H9 (cell line): ENCODE measurements at regions not wholly inside any gene's neighbourhood (a gene's known extent, or its start where the extent isn't known, plus 50 kb on each side); places are given as distances from the start of the nearest gene placed in this dataset.

Experiments used
- DNase-seq: peaks from one replicate; pipeline ENCODE4 v3.0.0-alpha.2; 2017
- H2AFZ ChIP-seq: one replicate; pipeline ENCODE4 v1.6.1; 2013; ENCODE audit warnings: mild to moderate bottlenecking, low read length, control low read depth, moderate library complexity
- H2AK5ac ChIP-seq: 2 replicates; pipeline ENCODE4 v1.6.1; 2013; ENCODE audit warnings: low read length, control low read depth, mixed read lengths; ENCODE audit not compliant: insufficient read length
- H2BK120ac ChIP-seq: one replicate; pipeline ENCODE4 v1.6.1; 2013; ENCODE audit warnings: low read depth, mild to moderate bottlenecking, low read length, control low read depth, inconsistent platforms; ENCODE audit not compliant: poor library complexity, severe bottlenecking
- H2BK12ac ChIP-seq: 2 replicates; pipeline ENCODE4 v1.6.1; 2013; ENCODE audit warnings: low read length, control low read depth, mixed read lengths, low read depth; ENCODE audit not compliant: insufficient read length
- H2BK15ac ChIP-seq: 2 replicates; pipeline ENCODE4 v1.6.1; 2013; ENCODE audit warnings: low read depth, low read length, control low read depth
- H2BK20ac ChIP-seq: one replicate; pipeline ENCODE4 v1.6.1; 2013; ENCODE audit warnings: low read depth, mild to moderate bottlenecking, low read length, control low read depth, inconsistent platforms; ENCODE audit not compliant: poor library complexity, severe bottlenecking
- H2BK5ac ChIP-seq: 2 replicates; pipeline ENCODE4 v1.6.1; 2013; ENCODE audit warnings: low read length, control low read depth, mixed read lengths; ENCODE audit not compliant: insufficient read length
- H3K14ac ChIP-seq: 2 replicates; pipeline ENCODE4 v1.6.1; 2013; ENCODE audit warnings: low read length, control low read depth; ENCODE audit not compliant: insufficient read depth
- H3K18ac ChIP-seq: 2 replicates; pipeline ENCODE4 v1.6.1; 2013; ENCODE audit warnings: low read depth, mild to moderate bottlenecking, mixed read lengths, low read length, control low read depth; ENCODE audit not compliant: insufficient read length
- H3K23ac ChIP-seq: 2 replicates; pipeline ENCODE4 v1.6.1; 2013; ENCODE audit warnings: low read length, control low read depth, mixed read lengths, low read depth; ENCODE audit not compliant: insufficient read length
- H3K23me2 ChIP-seq: 2 replicates; pipeline ENCODE4 v1.6.1; 2013; ENCODE audit warnings: low read depth, mild to moderate bottlenecking, mixed read lengths, low read length, control low read depth; ENCODE audit not compliant: insufficient read length, poor library complexity, severe bottlenecking
- H3K27ac ChIP-seq: 2 replicates; pipeline ENCODE4 v1.5.1; 2013; ENCODE audit warnings: low read length, control low read depth, mixed read lengths, low read depth; ENCODE audit not compliant: insufficient read length
- H3K27me3 ChIP-seq: 2 replicates; pipeline ENCODE4 v1.6.1; 2013; ENCODE audit warnings: low read length, control low read depth, inconsistent platforms; ENCODE audit not compliant: insufficient read depth
- H3K4ac ChIP-seq: 2 replicates; pipeline ENCODE4 v1.6.1; 2013; ENCODE audit warnings: low read depth, mild to moderate bottlenecking, control low read depth, inconsistent platforms, low read length, moderate library complexity
- H3K4me1 ChIP-seq: 2 replicates; pipeline ENCODE4 v1.6.1; 2013; ENCODE audit warnings: low read length, control low read depth, inconsistent platforms; ENCODE audit not compliant: insufficient read depth
- H3K4me2 ChIP-seq: 2 replicates; pipeline ENCODE4 v1.6.1; 2013; ENCODE audit warnings: low read length, control low read depth, mixed read lengths; ENCODE audit not compliant: insufficient read length, insufficient read depth
- H3K56ac ChIP-seq: 2 replicates; pipeline ENCODE4 v1.6.1; 2013; ENCODE audit warnings: low read depth, mild to moderate bottlenecking, mixed read lengths, low read length, control low read depth; ENCODE audit not compliant: insufficient read length
- H3K79me1 ChIP-seq: 2 replicates; pipeline ENCODE4 v1.6.1; 2013; ENCODE audit warnings: low read depth, mild to moderate bottlenecking, moderate library complexity, low read length, control low read depth, inconsistent platforms; ENCODE audit not compliant: insufficient read depth, poor library complexity, severe bottlenecking
- H3K79me2 ChIP-seq: 2 replicates; pipeline ENCODE4 v1.6.1; 2013; ENCODE audit warnings: low read length, control low read depth, inconsistent platforms; ENCODE audit not compliant: insufficient read depth
- H3K9ac ChIP-seq: 2 replicates; pipeline ENCODE4 v1.6.1; 2013; ENCODE audit warnings: low read length, control low read depth, mixed read lengths; ENCODE audit not compliant: insufficient read length; ENCODE audit errors: extremely low read depth
- H3K9me3 ChIP-seq: one replicate; pipeline ENCODE4 v1.6.1; 2013; ENCODE audit warnings: low read depth, low read length, inconsistent platforms; ENCODE audit not compliant: control insufficient read depth
- H3T11ph ChIP-seq: one replicate; pipeline ENCODE4 v1.6.1; 2013; ENCODE audit warnings: mild to moderate bottlenecking, low read length, control low read depth, inconsistent platforms
- H4K20me1 ChIP-seq: one replicate; pipeline ENCODE4 v1.6.1; 2013; ENCODE audit not compliant: control insufficient read depth, insufficient read length, insufficient read depth
- H4K5ac ChIP-seq: 2 replicates; pipeline ENCODE4 v1.6.1; 2013; ENCODE audit warnings: low read depth, mild to moderate bottlenecking, mixed read lengths, low read length, control low read depth; ENCODE audit not compliant: insufficient read length
- H4K8ac ChIP-seq: replicated peaks from 2 replicates; pipeline ENCODE4 v1.6.1; 2013; ENCODE audit warnings: low read length, control low read depth, mixed read lengths, low read depth; ENCODE audit not compliant: insufficient read length
- H4K91ac ChIP-seq: 2 replicates; pipeline ENCODE4 v1.6.1; 2013; ENCODE audit warnings: low read depth, mild to moderate bottlenecking, moderate library complexity, mixed read lengths, low read length, control low read depth; ENCODE audit not compliant: insufficient read length
- H3K27ac Mint-ChIP-seq, 3 experiments: 2 replicates in 2 of 3; 3 replicates in 1 of 3; pipeline ENCODE4 v1.8.0; 2020 to 2021; ENCODE audit warnings: mixed read lengths in 3 of 3, mild to moderate bottlenecking in 1 of 3, moderate library complexity in 1 of 3
- H3K27me3 Mint-ChIP-seq: 2 replicates; pipeline ENCODE4 v1.8.0; 2021; ENCODE audit warnings: low read depth, mild to moderate bottlenecking, moderate library complexity, mixed read lengths
- H3K36me3 Mint-ChIP-seq, 3 experiments: 2 replicates in 2 of 3; 3 replicates in 1 of 3; pipeline ENCODE4 v1.8.0; 2020 to 2021; ENCODE audit warnings: low read depth in 3 of 3, mixed read lengths in 3 of 3; ENCODE audit not compliant: insufficient read depth in 1 of 3
- H3K4me1 Mint-ChIP-seq, 2 experiments: 2 replicates each; pipeline ENCODE4 v1.8.0; 2020; ENCODE audit warnings: mixed read lengths in 2 of 2
- H3K4me3 Mint-ChIP-seq, 2 experiments: 2 replicates in 1 of 2; 3 replicates in 1 of 2; pipeline ENCODE4 v1.8.0; 2020 to 2021; ENCODE audit warnings: mild to moderate bottlenecking in 2 of 2, mixed read lengths in 2 of 2, moderate library complexity in 1 of 2
- H3K9me3 Mint-ChIP-seq, 2 experiments: 2 replicates in 1 of 2; 3 replicates in 1 of 2; pipeline ENCODE4 v1.8.0; 2020; ENCODE audit warnings: mild to moderate bottlenecking in 2 of 2, mixed read lengths in 2 of 2, moderate library complexity in 1 of 2
- WGBS: extraction: QIAGEN DNeasy Blood & Tissue Kit; methylation state at CpG from one replicate; pipeline ENCODE4 v1.1.7; 2013; ENCODE audit warnings: missing lambda C conversion rate, low lambda C conversion rate, mixed read lengths; ENCODE audit not compliant: insufficient read length; ENCODE audit errors: extremely low coverage; 5-methylcytosine and 5-hydroxymethylcytosine counted together
- TF ChIP-seq, protein P1 (sequence below): fragments of 200-600 bp; sonication (generic); conservative IDR thresholded peaks from 3 replicates; pipeline ENCODE4 v1.8.0; 2021; ENCODE audit warnings: antibody characterized with exemption, mild to moderate bottlenecking

DNA sequence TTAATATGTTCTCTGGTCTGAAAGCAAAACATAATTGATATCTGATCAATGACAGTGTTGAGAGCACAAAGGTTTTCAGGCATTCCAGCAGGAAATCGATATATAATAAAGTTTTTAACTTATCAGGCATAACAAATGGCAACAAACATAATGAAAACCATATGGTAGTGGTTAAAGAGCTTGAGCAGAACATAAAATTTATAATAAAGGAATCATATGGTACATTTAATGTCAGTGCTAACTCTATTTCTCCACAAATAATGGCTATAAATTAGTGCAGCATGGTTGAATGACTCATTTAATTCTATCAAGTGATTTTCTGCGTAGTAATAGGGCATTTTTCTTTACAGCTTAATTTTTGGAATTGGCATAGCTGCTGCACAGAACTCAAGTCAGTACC, 306.2 kb downstream of the FSIP2 start:
- Mint-ChIP-seq H3K9me3 (no peaks in the 10 kb centered on the region), H3K4me3 (no peak overlapping the region), H3K36me3 (no peaks in the 10 kb centered on the region), H3K27ac (no peak overlapping the region), H3K4me1 (no peaks in the 10 kb centered on the region), H3K27me3 (no peaks in the 10 kb centered on the region)
- H3K23me2 ChIP-seq: no peaks in the 10 kb centered on the region
- no peak overlapping the region for H3K23ac ChIP-seq
- no peaks in the 10 kb centered on the region for H4K20me1 ChIP-seq
- H3K27ac ChIP-seq: no peak overlapping the region
- no CpG with 5 or more reads among the region's 2 CpGs for WGBS
- H4K8ac ChIP-seq: no peak overlapping the region
- no peak overlapping the region for H3K4ac ChIP-seq
- H3K4me1 ChIP-seq: no peaks in the 10 kb centered on the region
- H3K4me2 ChIP-seq: no peak overlapping the region
- H2BK5ac ChIP-seq: no peak overlapping the region
- H2AFZ ChIP-seq: no peak overlapping the region
- no peak overlapping the region for H2BK120ac ChIP-seq
- no peaks in the 10 kb centered on the region for H3K79me1 ChIP-seq
- no peaks in the 10 kb centered on the region for H3K79me2 ChIP-seq
- no peak overlapping the region for H2BK20ac ChIP-seq
- no peak overlapping the region for H4K5ac ChIP-seq
- no peak overlapping the region for H3K18ac ChIP-seq
- TF ChIP-seq, protein P1, sequence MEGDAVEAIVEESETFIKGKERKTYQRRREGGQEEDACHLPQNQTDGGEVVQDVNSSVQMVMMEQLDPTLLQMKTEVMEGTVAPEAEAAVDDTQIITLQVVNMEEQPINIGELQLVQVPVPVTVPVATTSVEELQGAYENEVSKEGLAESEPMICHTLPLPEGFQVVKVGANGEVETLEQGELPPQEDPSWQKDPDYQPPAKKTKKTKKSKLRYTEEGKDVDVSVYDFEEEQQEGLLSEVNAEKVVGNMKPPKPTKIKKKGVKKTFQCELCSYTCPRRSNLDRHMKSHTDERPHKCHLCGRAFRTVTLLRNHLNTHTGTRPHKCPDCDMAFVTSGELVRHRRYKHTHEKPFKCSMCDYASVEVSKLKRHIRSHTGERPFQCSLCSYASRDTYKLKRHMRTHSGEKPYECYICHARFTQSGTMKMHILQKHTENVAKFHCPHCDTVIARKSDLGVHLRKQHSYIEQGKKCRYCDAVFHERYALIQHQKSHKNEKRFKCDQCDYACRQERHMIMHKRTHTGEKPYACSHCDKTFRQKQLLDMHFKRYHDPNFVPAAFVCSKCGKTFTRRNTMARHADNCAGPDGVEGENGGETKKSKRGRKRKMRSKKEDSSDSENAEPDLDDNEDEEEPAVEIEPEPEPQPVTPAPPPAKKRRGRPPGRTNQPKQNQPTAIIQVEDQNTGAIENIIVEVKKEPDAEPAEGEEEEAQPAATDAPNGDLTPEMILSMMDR: no peak
- no peak overlapping the region for H2BK15ac ChIP-seq
- DNase-seq: no peak
- H3K14ac ChIP-seq: no peak overlapping the region
- no peak overlapping the region for H3K56ac ChIP-seq
- H3K9me3 ChIP-seq: no peaks in the 10 kb centered on the region
- H3K27me3 ChIP-seq: no peaks in the 10 kb centered on the region; the same call in 1 of the 2 replicates
- no peak overlapping the region for H3T11ph ChIP-seq
- no peak overlapping the region for H3K9ac ChIP-seq
- no peak overlapping the region for H4K91ac ChIP-seq
- no peak overlapping the region for H2BK12ac ChIP-seq
- no peak overlapping the region for H2AK5ac ChIP-seq
